ENCODE measurements at regions not wholly inside any gene's neighbourhood (a gene's known extent, or its start where the extent isn't known, plus 50 kb on each side); places are given as distances from the start of the nearest gene placed in this dataset.

- Histone ChIP-seq H3K36me3 (ENCODE audit: insufficient read depth, low read length) (no peaks in the 10 kb centered on the region), H3K27ac (ENCODE audit: low read length) (no peak overlapping the region), H3K9ac (ENCODE audit: low read length) (no peak overlapping the region), H2AFZ (ENCODE audit: low read depth, low read length) (no peak overlapping the region), H3K9me2 (ENCODE audit: insufficient read depth, low read length) (no peaks in the 10 kb centered on the region), H4K20me1 (ENCODE audit: insufficient read depth) (no peaks in the 10 kb centered on the region), H3K4me2 (ENCODE audit: low read length) (no peak overlapping the region), H3K9me3 (ENCODE audit: low read length) (no peaks in the 10 kb centered on the region), H3K4me3 (ENCODE audit: low read length) (no peak overlapping the region), H3F3A (ENCODE audit: insufficient read depth, low read length, poor library complexity, severe bottlenecking) (no peaks in the 10 kb centered on the region), H3K79me2 (replicated peaks; ENCODE audit: insufficient read depth, low read length) (no peaks in the 10 kb centered on the region), H3K27me3 (ENCODE audit: insufficient read depth, low read depth, low read length) (peaks cover 28% of the 10 kb centered on the region)
- no peak for TF ChIP-seq SMC3 (conservative IDR thresholded peaks at IDR 0.05; ENCODE audit: poor library complexity)
- no peak for TF ChIP-seq EP300 (conservative IDR thresholded peaks at IDR 0.05; ENCODE audit: poor library complexity, severe bottlenecking)
- no peak for TF ChIP-seq EZH2 (IDR thresholded peaks at IDR 0.05; ENCODE audit: borderline replicate concordance, insufficient read depth, low read length, poor library complexity, severe bottlenecking)
- TF ChIP-seq CTCF (IDR thresholded peaks at IDR 0.05; ENCODE audit: poor library complexity, severe bottlenecking): no peak
- TF ChIP-seq RAD21 (conservative IDR thresholded peaks at IDR 0.05): no peak
- no peak for TF ChIP-seq MXI1 (conservative IDR thresholded peaks at IDR 0.05; ENCODE audit: poor library complexity, severe bottlenecking)
- no peak for TF ChIP-seq TAF1 (IDR thresholded peaks at IDR 0.05; ENCODE audit: low read depth)
- TF ChIP-seq REST (IDR thresholded peaks at IDR 0.05; ENCODE audit: borderline replicate concordance): no peak
- TF ChIP-seq POLR2AphosphoS5 (IDR thresholded peaks at IDR 0.05): no peak
Measured at GRCh38 chr11:20249796-20250195, 89.5 kb upstream of the DBX1 start.

- Histone ChIP-seq H3K9me2 (ENCODE audit: insufficient read depth, low read length) (no peaks in the 10 kb centered on the region), H3F3A (ENCODE audit: insufficient read depth, low read length, poor library complexity, severe bottlenecking) (no peaks in the 10 kb centered on the region), H3K4me2 (ENCODE audit: low read length) (no peak overlapping the region), H3K27ac (ENCODE audit: low read length) (no peak overlapping the region), H3K4me3 (ENCODE audit: low read length) (no peak overlapping the region), H2AFZ (ENCODE audit: low read depth, low read length) (no peak overlapping the region), H3K27me3 (ENCODE audit: insufficient read depth, low read depth, low read length) (peaks cover 28% of the 10 kb centered on the region), H3K36me3 (ENCODE audit: insufficient read depth, low read length) (no peaks in the 10 kb centered on the region), H3K9ac (ENCODE audit: low read length) (no peak overlapping the region), H3K79me2 (replicated peaks; ENCODE audit: insufficient read depth, low read length) (no peaks in the 10 kb centered on the region), H3K9me3 (ENCODE audit: low read length) (no peaks in the 10 kb centered on the region), H4K20me1 (ENCODE audit: insufficient read depth) (no peaks in the 10 kb centered on the region)
- TF ChIP-seq TAF1 (IDR thresholded peaks at IDR 0.05; ENCODE audit: low read depth) (no peak), EP300 (conservative IDR thresholded peaks at IDR 0.05; ENCODE audit: poor library complexity, severe bottlenecking) (no peak), CTCF (IDR thresholded peaks at IDR 0.05; ENCODE audit: poor library complexity, severe bottlenecking) (no peak), REST (IDR thresholded peaks at IDR 0.05; ENCODE audit: borderline replicate concordance) (no peak), POLR2AphosphoS5 (IDR thresholded peaks at IDR 0.05) (no peak), SMC3 (conservative IDR thresholded peaks at IDR 0.05; ENCODE audit: poor library complexity) (no peak), EZH2 (IDR thresholded peaks at IDR 0.05; ENCODE audit: borderline replicate concordance, insufficient read depth, low read length, poor library complexity, severe bottlenecking) (no peak), RAD21 (conservative IDR thresholded peaks at IDR 0.05) (no peak), MXI1 (conservative IDR thresholded peaks at IDR 0.05; ENCODE audit: poor library complexity, severe bottlenecking) (no peak)
Measured at GRCh38 chr11:20249378-20249777, 89.1 kb upstream of the DBX1 start.

Data from neural cell (in vitro differentiated cells).